OCI-LY7 (cell line): ENCODE measurements at regions not wholly inside any gene's neighbourhood (a gene's known extent, or its start where the extent isn't known, plus 50 kb on each side); places are given as distances from the start of the nearest gene placed in this dataset.

Experiments used
- EZH2phosphoT487 ChIP-seq: fragments of 200-600 bp; sonication (generic); IDR thresholded peaks from 2 replicates; pipeline ENCODE4 v1.6.1; 2018; ENCODE audit warnings: low read depth, borderline replicate concordance, mild to moderate bottlenecking, mixed run types, antibody characterized with exemption, low read length, moderate library complexity, mixed read lengths
- TF ChIP-seq, protein P1 (sequence below): fragments of 200-600 bp; sonication (generic); conservative IDR thresholded peaks from 2 replicates; pipeline ENCODE4 v1.5.1; 2014; ENCODE audit warnings: mild to moderate bottlenecking, antibody characterized with exemption, low read length, moderate library complexity, mixed read lengths

DNA sequence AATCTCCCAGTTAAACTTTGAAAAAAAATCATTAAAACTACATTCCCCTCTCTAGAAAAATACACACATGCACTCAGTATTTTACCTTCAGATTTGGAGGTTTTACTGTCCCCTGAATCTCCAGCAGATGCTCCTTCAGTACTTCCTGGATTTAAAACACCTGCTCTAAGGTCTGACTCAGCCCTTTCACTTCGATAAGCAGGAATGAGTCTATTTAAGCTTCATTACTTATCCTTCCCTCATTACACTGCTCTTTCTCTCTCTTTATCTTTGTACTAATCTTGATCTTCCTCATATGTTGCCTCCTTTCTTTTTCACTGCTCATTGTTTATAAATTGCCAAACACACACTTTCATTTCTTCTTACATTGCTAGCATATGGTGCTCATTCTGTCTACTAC lies 443.9 kb downstream of the DIPK2A start:
- TF ChIP-seq, protein P1, sequence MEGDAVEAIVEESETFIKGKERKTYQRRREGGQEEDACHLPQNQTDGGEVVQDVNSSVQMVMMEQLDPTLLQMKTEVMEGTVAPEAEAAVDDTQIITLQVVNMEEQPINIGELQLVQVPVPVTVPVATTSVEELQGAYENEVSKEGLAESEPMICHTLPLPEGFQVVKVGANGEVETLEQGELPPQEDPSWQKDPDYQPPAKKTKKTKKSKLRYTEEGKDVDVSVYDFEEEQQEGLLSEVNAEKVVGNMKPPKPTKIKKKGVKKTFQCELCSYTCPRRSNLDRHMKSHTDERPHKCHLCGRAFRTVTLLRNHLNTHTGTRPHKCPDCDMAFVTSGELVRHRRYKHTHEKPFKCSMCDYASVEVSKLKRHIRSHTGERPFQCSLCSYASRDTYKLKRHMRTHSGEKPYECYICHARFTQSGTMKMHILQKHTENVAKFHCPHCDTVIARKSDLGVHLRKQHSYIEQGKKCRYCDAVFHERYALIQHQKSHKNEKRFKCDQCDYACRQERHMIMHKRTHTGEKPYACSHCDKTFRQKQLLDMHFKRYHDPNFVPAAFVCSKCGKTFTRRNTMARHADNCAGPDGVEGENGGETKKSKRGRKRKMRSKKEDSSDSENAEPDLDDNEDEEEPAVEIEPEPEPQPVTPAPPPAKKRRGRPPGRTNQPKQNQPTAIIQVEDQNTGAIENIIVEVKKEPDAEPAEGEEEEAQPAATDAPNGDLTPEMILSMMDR = no peak
- no peak for TF ChIP-seq EZH2phosphoT487
